ENCODE measurements at regions not wholly inside any gene's neighbourhood (a gene's known extent, or its start where the extent isn't known, plus 50 kb on each side); places are given as distances from the start of the nearest gene placed in this dataset.
"Not testable (repeated sequence)": the region's sequence is repeated elsewhere in the genome, so short reads cannot be mapped to it uniquely, and the experiment has no call there.

GRCh38 chr12:131242741-131243496, 289.2 kb downstream of the ADGRD1 start:
- DNase-seq (peak in 2 of 14 experiments; percentile 8 to 10), ATAC-seq (ENCODE audit: poor library complexity) (no peak)
- Mint-ChIP-seq H3K9me3 (peaks cover 2% of the 10 kb centered on the region), H3K4me3 (no peak overlapping the region), H3K4me1 (ENCODE audit: low read depth) (no peaks in the 10 kb centered on the region), H3K27ac (no peak overlapping the region), H3K27me3 (peaks cover 3% of the 10 kb centered on the region), H3K36me3 (ENCODE audit: low read depth) (no peaks in the 10 kb centered on the region)
- CTCF ChIA-PET, result no interaction called here
- Histone ChIP-seq H3K4me1 (ENCODE audit: insufficient read depth, low read length) (no peaks in the 10 kb centered on the region), H3K4me3 (ENCODE audit: low read length) (no peak overlapping the region), H3K36me3 (ENCODE audit: insufficient read depth, low read length) (no peaks in the 10 kb centered on the region), H3K27ac (ENCODE audit: low read depth in 1 of 2, low read length in 2 of 2) (no peak overlapping the region), H3K27me3 (ENCODE audit: control insufficient read depth in 1 of 2, insufficient read depth in 2 of 2, low read length in 2 of 2) (no peaks in the 10 kb centered on the region), H3K9me3 (ENCODE audit: control insufficient read depth in 1 of 2, insufficient read depth in 1 of 2, low read length in 2 of 2) (peaks cover 0 to 3% of the 10 kb centered on the region in 2 experiments)
- POLR2A ChIA-PET, result no interaction called here
- intact Hi-C loops (cut with DNase I, micrococcal nuclease), result no loop called here
- TF ChIP-seq CTCF (IDR thresholded peaks at IDR 0.05), result no peak

- POLR2A ChIA-PET, DNase-seq: not testable (repeated sequence)
These were observed 290.5 kb downstream of the ADGRD1 start for GRCh38 chr12:131244157-131244688.

GRCh38 chr12:131245161-131245560, 291.5 kb downstream of the ADGRD1 start:
- H3K27ac Mint-ChIP-seq; H3K4me3 ChIP-seq (ENCODE audit: low read length); intact Hi-C loops (cut with DNase I, micrococcal nuclease); H3K9me3 ChIP-seq (ENCODE audit: control insufficient read depth in 1 of 2, insufficient read depth in 1 of 2, low read length in 2 of 2); H3K4me3 Mint-ChIP-seq; H3K36me3 Mint-ChIP-seq (ENCODE audit: low read depth); H3K9me3 Mint-ChIP-seq; H3K27me3 Mint-ChIP-seq; CTCF ChIA-PET; DNase-seq; H3K27ac ChIP-seq (ENCODE audit: low read depth in 1 of 2, low read length in 2 of 2); H3K27me3 ChIP-seq (ENCODE audit: control insufficient read depth in 1 of 2, insufficient read depth in 2 of 2, low read length in 2 of 2); POLR2A ChIA-PET; H3K4me1 Mint-ChIP-seq (ENCODE audit: low read depth); ATAC-seq (ENCODE audit: poor library complexity); H3K36me3 ChIP-seq (ENCODE audit: insufficient read depth, low read length); H3K4me1 ChIP-seq (ENCODE audit: insufficient read depth, low read length): not testable (repeated sequence)

More at GRCh38 chr12:131244157-131244688, 290.5 kb downstream of the ADGRD1 start:
- H3K27ac ChIP-seq (ENCODE audit: low read depth in 1 of 2, low read length in 2 of 2); H3K36me3 ChIP-seq (ENCODE audit: insufficient read depth, low read length); ATAC-seq (ENCODE audit: poor library complexity); H3K27ac Mint-ChIP-seq; H3K4me3 Mint-ChIP-seq; H3K4me3 ChIP-seq (ENCODE audit: low read length); intact Hi-C loops (cut with DNase I, micrococcal nuclease); H3K9me3 ChIP-seq (ENCODE audit: control insufficient read depth in 1 of 2, insufficient read depth in 1 of 2, low read length in 2 of 2); H3K4me1 ChIP-seq (ENCODE audit: insufficient read depth, low read length); H3K4me1 Mint-ChIP-seq (ENCODE audit: low read depth); CTCF ChIA-PET; H3K27me3 ChIP-seq (ENCODE audit: control insufficient read depth in 1 of 2, insufficient read depth in 2 of 2, low read length in 2 of 2); H3K9me3 Mint-ChIP-seq; H3K27me3 Mint-ChIP-seq; H3K36me3 Mint-ChIP-seq (ENCODE audit: low read depth): not testable (repeated sequence)

GRCh38 chr12:131245564-131246355, 292.1 kb downstream of the ADGRD1 start:
- Mint-ChIP-seq H3K36me3 (ENCODE audit: low read depth) (no peaks in the 10 kb centered on the region), H3K4me3 (no peak overlapping the region), H3K27me3 (peaks cover 5% of the 10 kb centered on the region), H3K9me3 (peaks cover 2% of the 10 kb centered on the region), H3K27ac (no peak overlapping the region), H3K4me1 (ENCODE audit: low read depth) (no peaks in the 10 kb centered on the region)
- DNase-seq (no peak), ATAC-seq (ENCODE audit: poor library complexity) (no peak)
- Histone ChIP-seq H3K4me1 (ENCODE audit: insufficient read depth, low read length) (no peaks in the 10 kb centered on the region), H3K9me3 (ENCODE audit: control insufficient read depth in 1 of 2, insufficient read depth in 1 of 2, low read length in 2 of 2) (peaks cover 0 to 3% of the 10 kb centered on the region in 2 experiments), H3K27me3 (ENCODE audit: control insufficient read depth in 1 of 2, insufficient read depth in 2 of 2, low read length in 2 of 2) (no peaks in the 10 kb centered on the region), H3K4me3 (ENCODE audit: low read length) (no peak overlapping the region), H3K36me3 (ENCODE audit: insufficient read depth, low read length) (no peaks in the 10 kb centered on the region), H3K27ac (ENCODE audit: low read depth in 1 of 2, low read length in 2 of 2) (no peak overlapping the region)
- no peak for TF ChIP-seq CTCF (IDR thresholded peaks at IDR 0.05)
- intact Hi-C loops (cut with DNase I, micrococcal nuclease), result no loop called here
- CTCF ChIA-PET, result no interaction called here
- POLR2A ChIA-PET, result no interaction called here

- H3K27me3 Mint-ChIP-seq; CTCF ChIA-PET; H3K27me3 ChIP-seq (ENCODE audit: control insufficient read depth in 1 of 2, insufficient read depth in 2 of 2, low read length in 2 of 2); intact Hi-C loops (cut with DNase I, micrococcal nuclease); H3K27ac Mint-ChIP-seq; DNase-seq; H3K4me1 ChIP-seq (ENCODE audit: insufficient read depth, low read length); H3K36me3 Mint-ChIP-seq (ENCODE audit: low read depth); ATAC-seq (ENCODE audit: poor library complexity); H3K4me3 Mint-ChIP-seq; H3K4me3 ChIP-seq (ENCODE audit: low read length); H3K36me3 ChIP-seq (ENCODE audit: insufficient read depth, low read length); POLR2A ChIA-PET; H3K9me3 Mint-ChIP-seq; H3K4me1 Mint-ChIP-seq (ENCODE audit: low read depth); H3K27ac ChIP-seq (ENCODE audit: low read depth in 1 of 2, low read length in 2 of 2); H3K9me3 ChIP-seq (ENCODE audit: control insufficient read depth in 1 of 2, insufficient read depth in 1 of 2, low read length in 2 of 2): not testable (repeated sequence)
These were observed 293.5 kb downstream of the ADGRD1 start for GRCh38 chr12:131247026-131247725.
